ENCODE measurements at regions not wholly inside any gene's neighbourhood (a gene's known extent, or its start where the extent isn't known, plus 50 kb on each side); places are given as distances from the start of the nearest gene placed in this dataset.

DNA sequence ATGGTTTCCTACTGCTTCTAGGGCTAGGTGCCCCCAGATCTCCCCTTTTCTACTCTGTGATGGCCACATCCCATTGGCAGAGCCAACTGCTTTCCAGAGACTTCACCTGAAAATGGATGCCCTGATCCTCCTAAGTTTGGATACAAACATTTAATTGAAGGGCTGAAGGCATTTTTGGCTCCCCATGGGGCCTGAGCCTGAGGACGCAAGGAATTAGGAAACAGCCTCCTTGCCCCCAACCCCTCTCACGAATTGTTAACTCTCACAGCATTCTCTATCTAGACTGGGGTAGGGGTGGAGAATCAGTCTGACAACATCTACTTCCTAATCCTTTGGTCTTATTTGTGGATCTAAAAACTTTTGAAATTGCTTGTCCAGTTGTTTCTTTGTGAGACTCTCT is 108.5 kb upstream of the KCNK2 start:
- TF ChIP-seq, protein P1, sequence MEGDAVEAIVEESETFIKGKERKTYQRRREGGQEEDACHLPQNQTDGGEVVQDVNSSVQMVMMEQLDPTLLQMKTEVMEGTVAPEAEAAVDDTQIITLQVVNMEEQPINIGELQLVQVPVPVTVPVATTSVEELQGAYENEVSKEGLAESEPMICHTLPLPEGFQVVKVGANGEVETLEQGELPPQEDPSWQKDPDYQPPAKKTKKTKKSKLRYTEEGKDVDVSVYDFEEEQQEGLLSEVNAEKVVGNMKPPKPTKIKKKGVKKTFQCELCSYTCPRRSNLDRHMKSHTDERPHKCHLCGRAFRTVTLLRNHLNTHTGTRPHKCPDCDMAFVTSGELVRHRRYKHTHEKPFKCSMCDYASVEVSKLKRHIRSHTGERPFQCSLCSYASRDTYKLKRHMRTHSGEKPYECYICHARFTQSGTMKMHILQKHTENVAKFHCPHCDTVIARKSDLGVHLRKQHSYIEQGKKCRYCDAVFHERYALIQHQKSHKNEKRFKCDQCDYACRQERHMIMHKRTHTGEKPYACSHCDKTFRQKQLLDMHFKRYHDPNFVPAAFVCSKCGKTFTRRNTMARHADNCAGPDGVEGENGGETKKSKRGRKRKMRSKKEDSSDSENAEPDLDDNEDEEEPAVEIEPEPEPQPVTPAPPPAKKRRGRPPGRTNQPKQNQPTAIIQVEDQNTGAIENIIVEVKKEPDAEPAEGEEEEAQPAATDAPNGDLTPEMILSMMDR (IDR thresholded peaks at IDR 0.05): no peak
- TF ChIP-seq TEAD4 (CRISPR knock-in tag; IDR thresholded peaks at IDR 0.05): no peak

All from WTC11 (cell line).